NCI-H526 (cell line): ENCODE measurements at regions not wholly inside any gene's neighbourhood (a gene's known extent, or its start where the extent isn't known, plus 50 kb on each side); places are given as distances from the start of the nearest gene placed in this dataset.
"Not testable (repeated sequence)": the region's sequence is repeated elsewhere in the genome, so short reads cannot be mapped to it uniquely, and the experiment has no call there.

ENCODE experiments used
- DNase-seq, 2 experiments: peaks; one replicate each; lab custom pipeline; 2025; lab: John Stamatoyannopoulos, UW

DNA sequence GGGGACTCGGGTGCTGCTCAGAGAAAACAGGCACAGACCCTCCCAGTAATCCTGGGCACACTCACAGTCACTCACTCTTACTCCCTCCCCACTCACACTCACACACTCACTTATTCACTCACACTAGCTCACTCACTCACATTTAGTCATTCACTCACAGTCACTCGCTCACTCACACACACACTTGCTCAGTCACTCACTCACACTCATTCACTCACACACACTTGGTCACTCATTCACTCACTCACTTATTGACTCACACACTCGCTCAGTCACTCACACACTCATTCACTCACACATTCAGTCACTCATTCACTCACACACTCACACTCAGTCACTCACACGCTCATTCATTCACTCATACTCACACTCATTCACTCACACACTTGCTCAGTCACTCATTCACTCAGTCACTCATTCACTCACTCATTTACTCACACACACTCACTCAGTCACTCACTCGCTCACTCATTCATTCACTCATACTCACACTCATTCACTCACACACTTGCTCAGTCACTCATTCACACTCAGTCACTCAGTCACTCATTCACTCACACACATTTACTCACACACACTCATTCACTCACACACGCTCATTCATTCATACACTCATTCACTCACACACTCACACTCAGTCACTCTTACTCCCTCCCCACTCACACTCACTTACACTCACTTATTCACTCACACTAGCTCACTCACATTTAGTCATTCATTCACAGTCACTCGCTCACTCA lies 164.2 kb upstream of the C1orf174 start:
- DNase-seq: no peak

DNA sequence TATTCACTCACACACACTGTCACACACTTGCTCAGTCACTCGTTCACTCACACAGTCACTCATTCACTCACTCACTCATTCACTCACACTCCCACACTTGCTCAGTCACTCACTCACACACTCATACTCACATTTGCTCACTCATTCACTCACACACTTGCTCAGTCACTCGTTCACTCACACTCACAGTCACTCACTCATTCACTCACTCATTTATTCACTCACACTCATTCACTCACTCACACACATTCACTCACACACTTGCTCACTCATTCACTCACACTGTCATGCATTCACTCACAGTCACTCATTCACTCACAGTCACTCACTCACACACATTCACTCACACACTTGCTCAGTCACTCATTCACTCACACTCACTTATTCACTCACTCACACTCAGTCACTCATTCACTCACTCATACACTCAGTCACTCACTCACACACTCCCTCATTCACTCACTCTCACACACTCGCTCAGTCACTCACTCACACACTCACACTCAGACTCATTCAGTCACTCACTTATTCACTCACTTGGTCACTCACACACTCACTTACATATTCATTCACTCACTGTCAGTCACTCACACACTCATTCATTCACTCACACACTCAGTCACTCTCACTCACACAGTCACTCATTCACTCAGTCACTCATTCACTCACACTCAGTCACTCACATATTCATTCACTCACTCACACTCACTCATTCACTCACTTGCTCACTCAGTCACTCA lies 167.0 kb upstream of the C1orf174 start:
- no peak for DNase-seq

DNA sequence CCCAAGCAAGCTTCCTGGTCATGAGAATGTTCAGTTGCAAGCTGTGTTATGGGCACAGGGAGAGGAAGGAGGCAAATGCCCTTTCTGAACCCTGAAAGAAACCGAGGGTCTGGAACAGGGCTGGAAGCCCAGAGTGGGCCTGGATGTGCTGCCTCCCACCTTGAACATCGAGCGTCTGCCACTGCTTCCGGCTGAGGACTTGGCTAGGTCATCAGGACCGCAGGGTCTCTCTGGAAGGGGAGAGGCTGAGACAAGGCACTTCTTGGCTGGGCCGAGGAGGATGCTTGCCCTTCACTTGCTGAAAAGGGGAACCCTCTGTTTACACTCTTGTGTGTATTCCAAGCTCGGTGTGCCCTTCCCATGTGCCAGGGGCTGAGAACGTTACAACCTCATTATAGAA lies 168.0 kb upstream of the C1orf174 start:
- no peak for DNase-seq

DNA sequence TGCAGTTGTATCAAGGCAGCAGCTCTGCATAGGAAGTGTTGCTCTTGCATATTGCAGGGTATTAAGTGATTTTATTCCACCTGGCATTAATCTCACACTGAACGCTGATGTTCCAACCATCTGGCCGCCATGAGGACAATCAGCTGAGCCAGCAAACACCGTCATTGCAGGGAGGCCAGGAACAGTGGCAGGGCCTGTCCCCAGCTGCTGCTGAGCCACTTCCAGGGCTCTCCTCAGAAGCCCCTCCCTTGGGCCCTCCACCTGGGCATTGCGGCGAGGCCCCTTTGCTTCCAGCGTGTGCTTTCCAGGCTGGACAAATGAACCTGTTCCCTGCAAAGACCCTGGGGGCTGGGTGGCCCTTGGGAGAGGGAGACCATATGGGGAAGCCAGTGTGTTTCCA lies 171.6 kb upstream of the C1orf174 start:
- DNase-seq: no peak

DNA sequence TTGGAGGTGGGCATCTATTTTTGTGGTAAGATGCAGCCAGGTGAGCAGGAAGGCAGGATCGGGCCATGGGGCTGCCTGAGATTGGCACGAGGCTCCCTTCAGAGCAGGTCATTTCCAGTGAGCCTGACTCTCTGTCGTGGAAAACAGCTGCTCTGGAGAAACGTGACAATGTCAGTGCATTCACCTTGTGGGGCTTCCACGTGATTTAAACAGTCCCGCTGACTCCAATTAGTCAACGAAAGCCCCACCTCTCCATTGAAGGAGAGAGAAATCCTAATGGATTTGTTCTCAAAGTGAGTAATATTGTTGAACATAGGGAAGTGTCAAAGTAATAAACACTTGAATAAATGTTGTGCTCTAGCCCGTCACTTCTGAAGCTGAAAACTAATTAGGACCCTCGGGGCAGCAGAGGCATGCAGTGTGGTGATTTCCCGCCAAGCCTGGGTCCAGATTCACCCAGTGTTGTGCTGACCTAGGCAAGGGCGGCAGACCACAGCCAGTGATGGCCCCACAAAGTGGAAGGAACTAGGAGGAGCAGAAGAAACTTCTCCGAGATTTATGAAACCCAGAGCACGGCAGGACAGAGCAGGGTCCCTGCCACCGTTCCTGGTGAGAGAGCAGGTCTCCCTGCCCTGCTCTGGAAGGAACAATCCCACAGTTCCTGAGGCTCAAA lies 172.5 kb upstream of the C1orf174 start:
- no peak for DNase-seq

DNA sequence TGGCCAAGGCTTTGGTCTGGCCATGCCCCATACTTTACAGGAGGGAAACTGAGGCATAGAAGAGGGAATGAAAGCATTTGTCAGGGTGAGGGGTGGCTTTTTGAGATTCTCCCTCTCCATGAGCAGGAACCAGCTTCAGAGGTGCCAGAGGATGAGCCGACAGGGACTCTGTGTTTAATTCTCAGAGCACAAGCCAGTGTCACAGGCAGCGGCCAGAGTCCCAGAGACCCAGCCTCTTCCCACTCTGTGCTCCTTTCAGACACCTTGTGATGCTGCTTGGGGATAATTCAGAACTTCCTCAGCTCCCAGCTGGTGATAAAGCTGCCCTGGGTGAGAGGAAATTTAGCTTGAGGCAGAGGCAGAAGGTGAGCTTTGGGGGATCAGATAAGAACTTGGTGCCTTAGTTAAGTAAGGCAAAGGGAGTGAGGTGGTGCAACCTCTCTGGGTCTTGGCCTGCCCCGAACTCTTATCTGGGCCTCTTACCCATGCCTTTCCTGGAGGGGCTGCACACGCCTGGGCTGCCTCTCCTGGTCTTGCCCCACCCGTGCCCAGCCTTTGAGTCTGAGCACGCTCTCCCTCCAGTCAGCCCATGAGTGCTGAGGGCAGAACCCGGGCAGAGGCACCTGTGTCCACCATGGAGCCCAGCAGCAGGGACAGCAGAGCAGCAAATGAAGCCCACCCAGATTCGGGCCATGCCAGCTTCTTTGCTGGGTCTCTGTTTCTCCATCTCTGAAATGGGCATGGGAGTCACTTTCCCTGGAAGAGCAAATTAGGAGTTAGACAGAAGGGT lies 175.6 kb upstream of the C1orf174 start:
- DNase-seq: no peak

DNA sequence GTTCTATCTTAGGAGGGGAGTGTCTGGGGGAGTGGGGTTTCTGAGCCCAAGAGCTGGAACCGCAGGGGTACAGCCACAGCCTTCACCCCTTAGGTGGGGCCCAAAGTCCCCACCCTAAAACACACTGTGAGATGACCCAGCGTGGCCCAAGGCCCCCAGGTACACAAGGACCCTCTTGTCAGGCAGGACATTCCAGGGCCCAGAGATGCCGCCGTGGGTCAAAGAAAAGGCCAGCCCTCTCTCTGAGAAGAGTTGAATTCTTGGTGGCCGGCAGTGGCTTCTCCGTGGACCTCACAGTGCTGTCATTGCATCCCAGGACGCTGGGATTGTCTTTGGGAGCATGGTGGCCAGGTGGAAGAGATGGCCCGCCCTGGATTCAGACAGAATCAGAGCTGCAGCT lies 176.3 kb upstream of the C1orf174 start:
- no peak for DNase-seq

DNA sequence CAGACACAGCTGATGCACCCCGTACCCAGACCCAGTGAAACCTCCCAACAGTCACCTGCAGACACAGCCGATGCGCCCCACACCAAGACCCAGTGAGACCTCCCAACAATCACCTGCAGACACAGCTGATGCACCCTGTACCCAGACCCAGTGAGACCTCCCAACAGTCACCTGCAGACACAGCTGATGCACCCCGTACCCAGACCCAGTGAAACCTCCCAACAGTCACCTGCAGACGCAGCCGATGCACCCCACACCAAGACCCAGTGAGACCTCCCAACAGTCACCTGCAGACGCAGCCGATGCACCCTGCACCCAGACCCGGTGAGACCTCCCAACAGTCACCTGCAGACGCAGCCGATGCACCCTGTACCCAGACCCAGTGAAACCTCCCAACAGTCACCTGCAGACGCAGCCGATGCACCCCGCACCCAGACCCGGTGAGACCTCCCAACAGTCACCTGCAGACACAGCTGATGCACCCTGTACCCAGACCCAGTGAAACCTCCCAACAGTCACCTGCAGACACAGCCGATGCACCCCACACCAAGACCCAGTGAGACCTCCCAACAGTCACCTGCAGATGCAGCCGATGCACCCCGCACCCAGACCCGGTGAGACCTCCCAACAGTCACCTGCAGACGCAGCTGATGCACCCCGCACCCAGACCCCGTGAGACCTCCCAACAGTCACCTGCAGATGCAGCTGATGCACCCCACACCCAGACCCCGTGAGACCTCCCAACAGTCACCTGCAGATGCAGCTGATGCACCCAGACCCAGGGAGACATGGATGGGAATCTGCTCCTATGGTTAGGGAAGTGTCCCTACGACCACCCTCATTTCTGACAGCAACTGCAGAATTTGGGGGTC lies 178.3 kb upstream of the C1orf174 start:
- DNase-seq: not testable (repeated sequence)

DNA sequence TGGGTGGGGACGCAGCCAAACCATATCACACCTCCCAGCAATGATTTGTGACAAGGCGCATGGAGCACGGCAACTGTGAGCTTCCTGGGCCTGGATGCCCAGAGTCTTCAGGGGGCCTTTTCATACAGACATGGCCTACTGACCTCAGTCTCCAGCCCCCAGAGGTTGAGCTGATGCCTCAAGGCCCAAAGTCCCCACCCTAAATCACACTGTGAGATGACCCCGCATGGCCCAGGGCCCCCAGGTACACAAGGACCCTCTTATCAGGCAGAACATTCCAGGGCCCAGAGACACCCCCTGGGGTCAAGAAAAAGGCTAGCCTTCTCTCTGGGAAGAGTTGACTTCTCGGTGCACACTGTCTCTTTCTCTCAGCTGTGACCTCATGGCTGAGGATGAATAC lies 179.7 kb upstream of the C1orf174 start:
- no peak for DNase-seq

DNA sequence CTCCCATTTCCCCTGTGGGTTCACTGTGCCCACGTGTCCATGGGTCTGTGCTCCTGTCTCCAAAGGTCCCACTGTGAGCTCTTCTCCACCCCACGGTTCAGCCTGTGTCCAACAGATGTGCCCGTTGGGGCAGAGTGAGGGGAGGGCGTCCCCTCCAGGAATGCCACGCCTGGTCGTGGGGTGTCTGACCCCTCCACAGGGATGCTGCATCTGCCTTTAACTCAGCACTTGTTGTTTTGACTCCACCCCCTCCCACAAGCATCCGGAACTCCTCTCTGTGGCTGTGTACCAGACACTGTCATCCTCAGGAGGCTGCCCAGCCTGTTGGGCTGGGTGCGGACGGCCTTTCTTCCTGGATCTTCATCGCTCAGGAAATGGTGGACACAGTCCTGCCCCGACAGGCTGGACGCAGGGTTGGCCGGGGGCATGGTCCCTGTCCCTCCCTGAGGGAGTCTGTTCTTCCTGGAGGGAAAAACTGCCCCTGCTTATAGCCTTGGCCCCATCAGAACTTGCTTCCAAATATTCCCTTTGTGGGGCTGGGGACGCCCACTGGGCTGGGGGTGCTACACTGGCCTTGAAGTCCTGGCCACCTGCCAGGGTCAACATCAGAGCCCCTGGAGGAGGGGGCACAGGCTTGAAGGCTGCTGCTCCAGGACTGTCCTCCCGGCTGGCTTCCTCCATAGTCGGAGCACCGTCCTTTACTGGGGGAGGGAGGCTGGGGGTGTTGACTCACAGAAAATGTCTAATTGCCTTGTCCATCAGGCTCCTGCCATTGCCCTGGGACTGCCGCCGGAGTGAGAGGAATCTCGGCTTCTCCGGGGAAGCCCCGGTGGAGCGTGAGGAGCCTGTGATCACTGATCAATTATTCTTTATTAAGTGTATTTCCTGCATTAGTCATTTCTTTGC lies 182.0 kb upstream of the C1orf174 start:
- DNase-seq: no peak

DNA sequence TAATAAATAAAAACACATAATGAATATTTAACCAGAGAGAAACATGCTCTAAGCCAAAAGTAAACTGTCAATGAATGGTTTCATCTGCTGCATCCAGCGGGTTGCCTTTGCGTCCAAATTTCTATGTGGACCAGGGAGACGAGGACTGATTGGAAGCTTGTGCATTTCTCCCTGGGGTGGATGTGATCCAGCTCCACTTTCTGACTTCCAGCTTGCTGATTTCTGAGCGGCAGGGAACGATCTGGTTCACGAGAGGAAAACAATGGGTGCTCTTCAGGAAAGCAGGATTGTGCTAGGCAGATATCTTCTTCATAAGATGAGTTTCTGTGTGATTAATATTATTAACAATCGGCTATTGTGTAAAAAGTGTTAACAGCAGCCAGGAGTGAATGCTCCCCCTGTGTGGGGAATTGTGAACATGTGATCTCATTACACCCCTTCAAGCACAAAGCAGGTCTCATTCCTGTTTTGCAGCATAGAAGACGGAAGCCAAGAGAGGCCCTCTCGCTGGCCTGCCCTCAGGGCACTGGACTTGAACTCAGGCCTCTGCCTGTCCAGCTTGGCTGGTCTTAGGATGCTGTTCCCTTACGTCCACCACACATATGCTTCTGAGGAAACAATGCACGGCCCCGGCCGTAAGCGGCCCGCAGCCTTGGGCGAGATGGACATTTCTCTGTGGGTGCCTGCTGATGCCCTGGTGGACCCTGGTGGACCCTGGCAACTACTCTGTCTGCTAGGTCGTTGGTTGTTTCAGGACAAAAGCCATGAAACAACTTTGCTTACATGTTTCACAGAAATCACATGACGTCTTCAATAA lies 183.4 kb upstream of the C1orf174 start:
- peak; percentile 45 to 61 for DNase-seq

DNA sequence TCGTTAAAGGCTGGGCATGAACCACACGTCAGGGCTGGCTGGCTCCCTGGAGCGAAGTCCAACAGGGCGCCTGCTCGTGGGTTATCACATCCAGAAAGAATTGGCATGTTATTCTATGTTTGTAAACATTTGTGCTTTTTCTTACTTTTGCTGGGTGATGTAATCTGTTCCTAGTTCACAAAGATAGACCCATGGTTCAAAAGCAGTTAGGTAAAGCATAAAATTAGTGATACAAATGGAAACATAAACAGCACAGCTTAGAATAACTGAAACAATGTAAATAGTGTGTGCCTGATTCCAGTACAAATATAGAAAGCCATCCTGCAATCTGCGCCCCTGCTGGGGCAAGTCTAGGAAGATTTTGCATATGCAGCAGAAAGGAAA lies 184.0 kb upstream of the C1orf174 start:
- peak; percentile 65 to 71 for DNase-seq

DNA sequence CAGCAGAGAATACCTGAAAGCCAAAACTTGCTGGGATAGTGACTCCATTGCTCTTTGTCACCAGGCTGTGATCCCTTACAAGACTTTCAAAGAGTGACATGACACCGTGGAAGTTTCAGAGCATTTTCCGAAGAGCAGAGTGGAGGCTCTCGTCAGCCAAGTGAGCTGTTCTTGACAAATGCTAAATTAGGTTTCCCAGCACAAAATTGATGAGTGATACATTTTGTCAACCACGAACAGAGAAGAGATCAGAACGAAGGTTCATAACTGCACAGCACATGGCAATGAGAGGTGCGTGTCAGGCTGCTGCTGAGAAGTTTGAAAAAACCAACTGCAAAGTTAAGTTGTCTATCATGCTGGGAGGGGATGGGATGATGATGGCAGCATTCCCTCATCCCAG lies 184.4 kb upstream of the C1orf174 start:
- no peak for DNase-seq

DNA sequence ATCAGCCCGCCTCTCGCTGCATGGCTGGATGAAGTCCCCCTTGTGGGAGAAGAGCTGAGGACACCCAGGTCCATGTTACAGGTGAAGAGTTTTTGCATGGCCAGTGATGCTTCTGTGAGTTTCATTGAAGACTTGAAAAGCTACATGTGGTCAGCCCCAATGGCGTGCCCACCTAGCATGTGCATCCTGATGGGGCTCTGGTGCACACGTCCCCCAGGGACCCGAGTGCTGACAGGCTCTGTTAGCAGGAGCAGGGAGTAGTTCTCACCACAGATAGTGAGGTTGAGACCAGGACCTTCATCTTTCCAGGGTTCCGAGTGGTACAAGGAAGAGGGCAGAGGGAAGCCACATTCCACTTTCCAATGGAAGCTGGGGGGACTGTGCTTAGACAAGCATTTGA lies 184.8 kb upstream of the C1orf174 start:
- DNase-seq: no peak

DNA sequence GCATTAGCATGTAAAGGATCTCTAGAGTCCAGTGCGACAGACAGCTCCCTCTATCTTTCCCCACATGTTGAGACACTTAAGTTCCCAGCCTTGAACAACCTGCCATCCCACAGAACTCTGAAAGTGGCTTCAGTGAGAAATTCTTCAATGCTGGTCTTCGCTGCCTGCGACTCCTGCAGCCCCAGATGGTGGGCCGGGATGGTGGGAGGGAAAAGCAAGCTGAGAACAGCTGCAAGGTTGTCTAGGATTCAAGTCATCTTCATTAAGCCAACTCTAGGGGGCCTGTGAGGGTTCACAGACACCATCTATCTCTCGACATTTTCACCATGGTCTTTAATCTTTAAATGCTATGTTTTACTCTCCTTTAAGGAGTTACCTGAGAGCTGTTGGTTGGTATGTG lies 185.5 kb upstream of the C1orf174 start:
- no peak for DNase-seq

DNA sequence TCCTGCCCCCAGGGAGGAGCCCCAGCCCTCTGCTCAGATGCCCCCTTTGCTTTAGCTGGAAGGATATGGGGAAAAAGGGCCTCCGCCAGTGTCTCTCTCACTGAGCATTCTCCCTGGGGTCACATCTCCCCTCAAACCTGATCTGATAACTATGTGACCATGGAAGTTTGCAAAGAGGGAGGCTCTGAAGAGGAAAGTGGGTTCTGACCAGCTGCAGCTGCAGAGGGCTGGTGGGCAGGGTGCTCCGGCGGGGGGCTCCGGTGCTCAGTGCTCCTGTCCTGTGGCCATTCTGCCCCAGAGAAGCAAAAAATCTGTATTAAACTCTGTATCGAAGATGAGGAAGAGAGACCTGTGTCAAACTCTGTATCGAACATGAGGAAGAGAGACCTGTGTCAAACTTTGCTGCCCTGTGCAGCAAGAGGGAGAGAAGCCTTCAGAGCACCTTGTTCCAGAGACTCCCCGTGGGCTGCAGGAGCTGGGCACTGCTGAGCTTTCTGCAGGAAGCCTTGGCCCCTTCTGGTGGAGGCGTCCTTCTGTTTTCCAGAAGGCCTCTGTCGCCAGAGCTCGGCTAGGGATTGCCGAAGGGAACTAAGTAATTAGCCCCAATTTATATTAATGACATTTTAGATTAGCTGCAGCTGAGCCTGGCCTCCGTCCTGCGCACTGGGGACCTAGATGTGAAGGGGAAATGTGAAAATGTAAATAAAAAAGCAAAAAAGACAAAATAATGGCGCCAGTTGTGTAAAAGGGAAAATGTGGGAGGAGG lies 186.2 kb upstream of the C1orf174 start:
- no peak for DNase-seq

DNA sequence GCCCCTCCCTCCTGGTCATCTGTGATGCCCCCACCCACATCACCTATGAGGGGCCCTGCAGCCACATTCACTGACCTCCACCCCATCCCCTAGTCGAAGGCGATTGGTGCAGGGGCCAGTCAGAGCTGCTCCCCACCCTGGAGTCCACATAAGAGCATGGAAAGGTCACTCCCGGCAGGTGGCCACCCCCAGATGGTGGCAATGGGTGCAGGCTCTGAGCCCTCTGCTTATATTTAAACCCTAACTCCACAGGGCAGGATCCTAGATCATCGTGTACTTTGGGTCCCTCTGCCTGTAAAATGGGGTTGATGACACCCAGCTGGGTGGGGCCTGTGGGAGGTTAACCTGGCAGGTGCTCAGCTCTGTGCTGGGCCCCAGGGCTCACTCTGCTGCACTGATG lies 186.8 kb upstream of the C1orf174 start:
- no peak for DNase-seq

DNA sequence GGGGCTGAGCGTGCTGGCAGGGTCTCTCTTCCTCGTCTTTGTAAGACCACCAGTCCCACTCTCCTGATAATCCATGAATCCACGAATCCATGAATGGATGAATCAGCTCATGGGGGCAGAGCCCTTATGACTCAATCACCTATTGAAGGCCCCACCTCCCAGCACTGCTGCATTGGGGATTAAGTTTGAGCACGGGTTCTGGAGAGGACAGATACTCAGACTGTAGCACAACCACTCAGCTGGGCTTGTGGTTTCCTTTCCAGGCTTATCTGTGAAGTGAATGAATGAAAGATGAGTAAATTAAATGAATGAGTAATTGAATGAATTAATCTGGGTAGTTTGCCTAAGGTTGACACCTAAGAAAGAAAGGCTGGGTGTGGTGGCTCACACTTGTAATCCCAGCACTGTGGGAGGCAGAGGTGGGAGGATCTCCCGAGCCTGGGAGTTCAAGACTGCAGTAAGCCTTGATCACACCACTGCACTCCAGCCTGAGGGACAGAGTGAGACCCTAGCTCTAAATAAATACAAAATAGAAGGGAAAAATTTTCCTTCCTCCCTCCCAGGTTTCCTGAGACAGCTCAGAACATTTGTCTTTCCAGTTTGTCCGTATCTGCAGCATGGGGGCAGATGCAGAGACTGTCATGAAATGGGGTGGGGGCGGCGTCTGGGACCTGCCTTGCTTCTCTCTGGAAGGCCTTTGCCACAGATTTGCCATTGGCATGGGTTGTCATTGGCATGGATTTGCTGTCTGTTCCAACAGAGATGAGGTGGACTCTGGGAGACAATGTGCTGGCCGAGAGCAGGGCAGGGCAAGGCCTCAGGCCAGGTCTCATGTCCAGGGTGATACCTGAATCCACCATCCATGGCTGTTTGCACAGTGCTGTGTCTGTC lies 187.7 kb upstream of the C1orf174 start:
- no peak for DNase-seq
